ENCODE measurements at regions not wholly inside any gene's neighbourhood (a gene's known extent, or its start where the extent isn't known, plus 50 kb on each side); places are given as distances from the start of the nearest gene placed in this dataset.

GRCh38 chr12:102682366-102683289 lies 202.3 kb upstream of the IGF1 start:
- Mint-ChIP-seq H3K4me1 (no peaks in the 10 kb centered on the region), H3K36me3 (no peaks in the 10 kb centered on the region), H3K27me3 (ENCODE audit: insufficient read depth, low read depth) (no peaks in the 10 kb centered on the region), H3K4me3 (no peak overlapping the region), H3K9me3 (no peaks in the 10 kb centered on the region), H3K27ac (no peak overlapping the region)
- TF ChIP-seq CTCF (IDR thresholded peaks at IDR 0.05) (no peak), EZH2 (IDR thresholded peaks at IDR 0.05) (no peak), EZH2phosphoT487 (IDR thresholded peaks at IDR 0.05) (no peak)
- H3F3A ChIP-seq (ENCODE audit: low read depth): no peaks in the 10 kb centered on the region
- no peaks in the 10 kb centered on the region for H3K9me3 ChIP-seq (ENCODE audit: low read depth)
- H4K20me1 ChIP-seq (ENCODE audit: low read depth): no peaks in the 10 kb centered on the region
- no peak overlapping the region for H2AFZ ChIP-seq (replicated peaks)
- no peak overlapping the region for H3K4me2 ChIP-seq
- no peak for DNase-seq (ENCODE audit: low spot score)
- H3K9ac ChIP-seq: no peak overlapping the region
- H3K36me3 ChIP-seq: no peaks in the 10 kb centered on the region
- no peaks in the 10 kb centered on the region for H3K79me2 ChIP-seq (ENCODE audit: low read depth)
- H3K27me3 ChIP-seq: no peaks in the 10 kb centered on the region
- H3K4me3 ChIP-seq: no peak overlapping the region
- no peak overlapping the region for H3K27ac ChIP-seq
- no peaks in the 10 kb centered on the region for H3K4me1 ChIP-seq

GRCh38 chr12:102681747-102682146 lies 201.4 kb upstream of the IGF1 start:
- Mint-ChIP-seq H3K27me3 (ENCODE audit: insufficient read depth, low read depth) (no peaks in the 10 kb centered on the region), H3K27ac (no peak overlapping the region), H3K4me1 (no peaks in the 10 kb centered on the region), H3K36me3 (no peaks in the 10 kb centered on the region), H3K4me3 (no peak overlapping the region), H3K9me3 (no peaks in the 10 kb centered on the region)
- Histone ChIP-seq H3K36me3 (no peaks in the 10 kb centered on the region), H3K27me3 (no peaks in the 10 kb centered on the region), H4K20me1 (ENCODE audit: low read depth) (no peaks in the 10 kb centered on the region), H2AFZ (replicated peaks) (no peak overlapping the region), H3K4me3 (no peak overlapping the region), H3K9ac (no peak overlapping the region), H3K4me2 (no peak overlapping the region), H3F3A (ENCODE audit: low read depth) (no peaks in the 10 kb centered on the region), H3K79me2 (ENCODE audit: low read depth) (no peaks in the 10 kb centered on the region), H3K4me1 (no peaks in the 10 kb centered on the region), H3K27ac (no peak overlapping the region), H3K9me3 (ENCODE audit: low read depth) (no peaks in the 10 kb centered on the region)
- TF ChIP-seq EZH2 (IDR thresholded peaks at IDR 0.05) (no peak), CTCF (IDR thresholded peaks at IDR 0.05) (no peak), EZH2phosphoT487 (IDR thresholded peaks at IDR 0.05) (no peak)
- no peak for DNase-seq (ENCODE audit: low spot score)

GRCh38 chr12:102681309-102681708 lies 200.9 kb upstream of the IGF1 start:
- H3K9me3 ChIP-seq (ENCODE audit: low read depth): no peaks in the 10 kb centered on the region
- no peaks in the 10 kb centered on the region for H3K36me3 ChIP-seq
- H3K27ac ChIP-seq: no peak overlapping the region
- no peak overlapping the region for H2AFZ ChIP-seq (replicated peaks)
- no peak overlapping the region for H3K9ac ChIP-seq
- Mint-ChIP-seq H3K27ac (no peak overlapping the region), H3K27me3 (ENCODE audit: insufficient read depth, low read depth) (no peaks in the 10 kb centered on the region), H3K36me3 (no peaks in the 10 kb centered on the region), H3K4me1 (no peaks in the 10 kb centered on the region), H3K9me3 (no peaks in the 10 kb centered on the region), H3K4me3 (no peak overlapping the region)
- DNase-seq (ENCODE audit: low spot score): no peak
- H4K20me1 ChIP-seq (ENCODE audit: low read depth): no peaks in the 10 kb centered on the region
- no peak for TF ChIP-seq EZH2phosphoT487 (IDR thresholded peaks at IDR 0.05)
- TF ChIP-seq CTCF (IDR thresholded peaks at IDR 0.05): no peak
- TF ChIP-seq EZH2 (IDR thresholded peaks at IDR 0.05): no peak
- H3K4me2 ChIP-seq: no peak overlapping the region
- H3F3A ChIP-seq (ENCODE audit: low read depth): no peaks in the 10 kb centered on the region
- no peaks in the 10 kb centered on the region for H3K4me1 ChIP-seq
- H3K79me2 ChIP-seq (ENCODE audit: low read depth): no peaks in the 10 kb centered on the region
- H3K4me3 ChIP-seq: no peak overlapping the region
- H3K27me3 ChIP-seq: no peaks in the 10 kb centered on the region

Measured in neural progenitor cell (in vitro differentiated cells).